Fibroblast of villous mesenchyme (primary cell): ENCODE measurements at regions not wholly inside any gene's neighbourhood (a gene's known extent, or its start where the extent isn't known, plus 50 kb on each side); places are given as distances from the start of the nearest gene placed in this dataset.
"Not testable (repeated sequence)": the region's sequence is repeated elsewhere in the genome, so short reads cannot be mapped to it uniquely, and the experiment has no call there.

Experiments
- DNase-seq: peaks from one replicate; pipeline ENCODE4 v3.0.0-alpha.2; 2010; ENCODE audit warnings: low read depth
- H3K4me3 ChIP-seq: 2 replicates; pipeline ENCODE4 v1.5.1; 2011; ENCODE audit warnings: low read depth, mild to moderate bottlenecking, low read length
- TF ChIP-seq, protein P1 (sequence below): IDR thresholded peaks from 2 replicates; pipeline ENCODE4 v1.5.1; 2012; ENCODE audit warnings: low read depth, mild to moderate bottlenecking, low read length; ENCODE audit not compliant: insufficient read depth

- TF ChIP-seq, protein P1, sequence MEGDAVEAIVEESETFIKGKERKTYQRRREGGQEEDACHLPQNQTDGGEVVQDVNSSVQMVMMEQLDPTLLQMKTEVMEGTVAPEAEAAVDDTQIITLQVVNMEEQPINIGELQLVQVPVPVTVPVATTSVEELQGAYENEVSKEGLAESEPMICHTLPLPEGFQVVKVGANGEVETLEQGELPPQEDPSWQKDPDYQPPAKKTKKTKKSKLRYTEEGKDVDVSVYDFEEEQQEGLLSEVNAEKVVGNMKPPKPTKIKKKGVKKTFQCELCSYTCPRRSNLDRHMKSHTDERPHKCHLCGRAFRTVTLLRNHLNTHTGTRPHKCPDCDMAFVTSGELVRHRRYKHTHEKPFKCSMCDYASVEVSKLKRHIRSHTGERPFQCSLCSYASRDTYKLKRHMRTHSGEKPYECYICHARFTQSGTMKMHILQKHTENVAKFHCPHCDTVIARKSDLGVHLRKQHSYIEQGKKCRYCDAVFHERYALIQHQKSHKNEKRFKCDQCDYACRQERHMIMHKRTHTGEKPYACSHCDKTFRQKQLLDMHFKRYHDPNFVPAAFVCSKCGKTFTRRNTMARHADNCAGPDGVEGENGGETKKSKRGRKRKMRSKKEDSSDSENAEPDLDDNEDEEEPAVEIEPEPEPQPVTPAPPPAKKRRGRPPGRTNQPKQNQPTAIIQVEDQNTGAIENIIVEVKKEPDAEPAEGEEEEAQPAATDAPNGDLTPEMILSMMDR: no peak
- no peak for DNase-seq
- H3K4me3 ChIP-seq: no peak overlapping the region
Measured at GRCh38 chr4:170697845-170698244, 608.1 kb upstream of the AADAT start.

- TF ChIP-seq, protein P1: no peak
- H3K4me3 ChIP-seq: no peak overlapping the region
- DNase-seq: no peak
Measured at GRCh38 chr4:170697045-170697444, 607.3 kb upstream of the AADAT start.

DNA sequence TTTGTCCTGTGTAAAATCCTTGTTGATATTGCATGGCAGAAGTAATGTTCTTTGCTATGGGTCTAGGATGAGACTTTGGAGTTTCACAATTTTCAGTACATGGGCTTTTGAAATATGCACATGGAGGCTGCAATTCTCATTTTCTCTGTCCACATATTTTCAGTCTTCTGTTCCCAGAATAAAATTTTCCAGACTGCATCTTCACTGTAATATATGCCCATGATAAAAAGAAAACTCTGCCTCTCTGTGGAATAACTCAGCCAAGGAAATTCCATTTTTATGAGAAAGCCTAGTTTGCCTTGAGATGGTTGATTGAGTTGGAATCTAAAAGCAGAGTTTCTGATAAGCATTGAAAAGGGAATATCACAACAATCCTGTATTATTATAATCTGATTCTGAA lies 601.4 kb upstream of the AADAT start:
- DNase-seq: no peak
- TF ChIP-seq, protein P1: no peak
- no peak overlapping the region for H3K4me3 ChIP-seq

DNA sequence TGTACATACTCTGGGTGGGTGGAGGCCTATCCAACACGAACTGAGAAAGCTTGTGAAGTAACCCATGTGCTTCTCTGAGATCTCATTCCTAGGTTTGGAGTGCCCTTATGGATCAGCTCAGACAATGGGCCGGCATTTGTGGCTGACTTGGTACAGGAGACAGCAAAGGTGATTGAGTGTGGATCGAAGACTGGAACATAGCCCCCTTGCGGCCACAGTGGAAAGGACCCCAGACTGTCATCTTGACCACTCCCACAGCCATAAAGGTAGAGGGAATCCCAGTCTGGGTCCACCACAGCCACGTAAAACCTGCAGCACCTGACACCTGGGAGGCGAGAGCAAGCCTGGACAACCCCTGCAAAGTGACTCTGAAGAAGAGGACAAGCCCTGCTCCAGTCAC lies 598.0 kb upstream of the AADAT start:
- H3K4me3 ChIP-seq: no peak overlapping the region
- DNase-seq: no peak
- TF ChIP-seq, protein P1: no peak

GRCh38 chr4:170685701-170686100 lies 595.9 kb upstream of the AADAT start:
- H3K4me3 ChIP-seq, DNase-seq: not testable (repeated sequence)

- no peak for DNase-seq
- TF ChIP-seq, protein P1: no peak
- H3K4me3 ChIP-seq: no peak overlapping the region
Measured at GRCh38 chr4:170682558-170683294, 593.0 kb upstream of the AADAT start.

DNA sequence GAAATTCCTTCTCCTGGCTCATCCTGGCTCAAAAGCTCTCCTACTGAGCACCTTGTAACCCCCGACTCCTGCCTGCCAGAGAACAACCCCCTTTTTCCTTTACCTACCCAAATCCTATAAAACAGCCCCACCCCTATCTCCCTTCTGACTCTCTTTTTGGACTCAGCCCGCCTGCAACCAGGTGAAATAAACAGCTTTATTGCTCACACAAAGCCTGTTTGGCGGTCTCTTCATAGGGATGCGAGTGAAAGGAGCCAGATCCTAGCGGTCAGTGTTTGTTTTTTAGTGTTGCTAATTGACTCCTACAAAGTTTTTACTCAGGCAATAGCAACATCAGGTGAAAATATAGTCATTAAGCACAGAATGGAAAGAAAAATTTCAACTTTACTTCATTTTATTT lies 592.3 kb upstream of the AADAT start:
- not testable (repeated sequence) for H3K4me3 ChIP-seq, DNase-seq

GRCh38 chr4:170675568-170676262 lies 586.0 kb upstream of the AADAT start:
- H3K4me3 ChIP-seq: no peak overlapping the region
- no peak for DNase-seq
- TF ChIP-seq, protein P1: no peak
